ENCODE measurements at regions not wholly inside any gene's neighbourhood (a gene's known extent, or its start where the extent isn't known, plus 50 kb on each side); places are given as distances from the start of the nearest gene placed in this dataset.

GRCh38 chr12:33759279-33759678, 263.0 kb upstream of the ALG10 start:
- TF ChIP-seq CTCF (conservative IDR thresholded peaks at IDR 0.05), result no peak
- TF ChIP-seq EZH2 (IDR thresholded peaks at IDR 0.05; ENCODE audit: low read depth), result no peak

Measured in PC-9 (cell line).